ENCODE measurements at regions not wholly inside any gene's neighbourhood (a gene's known extent, or its start where the extent isn't known, plus 50 kb on each side); places are given as distances from the start of the nearest gene placed in this dataset.

DNA sequence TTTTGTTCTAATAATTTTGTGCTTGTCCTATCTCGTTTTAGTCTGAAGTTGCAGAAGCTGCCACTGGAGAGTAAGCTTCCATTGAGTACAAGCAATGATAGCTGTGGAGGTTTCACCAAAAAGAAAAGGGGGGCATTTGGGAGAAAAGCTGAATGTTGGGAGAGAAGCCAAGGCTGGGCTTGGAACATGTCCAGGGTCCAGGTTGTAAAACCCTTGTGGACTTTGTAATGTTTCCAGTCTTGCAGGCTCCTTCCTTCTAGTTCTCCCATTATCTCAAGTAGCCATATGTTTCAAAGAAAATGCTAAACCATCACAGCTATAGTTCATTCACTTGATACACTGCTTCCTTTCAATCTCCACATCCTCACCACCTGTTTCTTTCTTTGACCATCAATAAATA lies 880.2 kb downstream of the NLGN4Y start:
- no peak for DNase-seq

DNA sequence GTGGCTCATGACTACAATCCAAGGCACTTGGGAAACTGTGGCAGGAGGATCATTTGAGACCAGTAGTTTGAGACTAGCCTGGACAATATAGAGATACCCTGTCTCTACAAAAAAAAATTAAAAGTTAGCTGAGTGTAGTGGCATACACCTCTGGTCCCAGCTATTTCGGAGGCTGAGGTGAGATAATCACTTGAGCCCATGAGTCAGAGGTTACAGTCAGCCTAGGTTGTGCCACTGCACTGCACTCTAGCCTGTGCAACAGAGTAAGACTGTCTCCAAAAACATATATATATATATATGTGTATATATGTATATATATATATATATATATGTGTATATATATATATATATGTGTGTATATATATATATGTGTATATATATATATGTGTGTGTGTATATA lies 890.8 kb downstream of the NLGN4Y start:
- no peak for DNase-seq

- DNase-seq: no peak
These were observed 894.3 kb downstream of the NLGN4Y start for GRCh38 chrY:15418613-15419012.

DNA sequence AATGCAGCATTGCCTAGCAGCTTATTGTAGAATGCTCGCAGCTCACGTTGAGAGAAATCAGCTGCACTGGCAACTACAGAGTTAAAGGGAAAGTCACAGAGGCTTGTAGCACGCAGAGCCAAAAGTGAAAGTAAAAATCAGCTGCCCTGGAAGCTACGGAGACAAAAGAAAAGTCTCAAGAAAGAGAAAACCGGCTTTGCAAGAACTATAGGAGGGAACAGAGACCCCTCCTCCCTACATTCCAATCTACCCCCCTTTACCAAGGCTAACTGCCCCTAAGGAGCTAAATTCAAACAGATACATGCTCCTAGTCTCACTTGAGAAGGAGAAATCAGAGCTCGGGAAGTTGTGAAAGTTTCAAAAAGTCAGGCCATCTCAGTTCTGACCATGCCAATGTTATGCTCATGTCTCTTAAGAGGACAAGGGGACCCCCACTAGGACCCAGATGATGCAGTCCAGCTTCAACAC lies 900.4 kb downstream of the NLGN4Y start:
- peak in 1 of 2 experiments; percentile 5 for DNase-seq

- DNase-seq: no peak
These were observed 915.8 kb downstream of the NLGN4Y start for GRCh38 chrY:15440021-15440695.

DNA sequence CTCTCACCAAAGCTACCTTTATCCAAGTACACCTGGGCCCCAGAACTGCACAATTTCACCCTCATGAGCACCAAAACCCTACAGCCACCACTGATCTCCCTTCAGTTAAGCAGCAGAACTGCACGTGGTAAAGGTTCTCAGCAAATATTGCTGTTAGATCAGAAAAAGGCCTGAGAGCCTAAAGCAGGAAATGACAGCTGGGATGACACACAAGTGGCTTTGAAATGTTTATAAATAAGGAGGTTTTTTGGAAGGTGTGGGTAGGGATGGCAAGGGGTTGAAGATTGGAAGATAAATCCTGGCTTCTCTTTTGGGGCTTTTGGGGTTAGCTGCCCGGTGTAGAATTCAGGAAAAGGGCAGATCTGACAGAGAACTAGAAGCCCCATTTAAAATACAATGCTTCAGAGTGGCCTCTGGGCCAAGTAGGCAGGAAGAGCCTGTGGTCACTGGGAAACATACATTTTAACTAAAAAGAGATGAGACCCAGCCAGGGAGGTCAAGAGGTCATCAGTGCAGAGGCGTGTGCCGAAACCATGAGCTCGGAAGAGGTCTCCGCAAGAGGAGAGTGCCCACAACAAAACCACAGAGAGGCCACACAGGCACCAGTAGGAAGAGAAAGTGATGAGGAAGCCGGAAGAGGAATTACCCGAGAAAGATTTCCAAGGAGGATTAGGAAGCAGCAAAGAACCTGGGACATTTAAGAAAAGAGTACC lies 916.5 kb downstream of the NLGN4Y start:
- DNase-seq: no peak

DNA sequence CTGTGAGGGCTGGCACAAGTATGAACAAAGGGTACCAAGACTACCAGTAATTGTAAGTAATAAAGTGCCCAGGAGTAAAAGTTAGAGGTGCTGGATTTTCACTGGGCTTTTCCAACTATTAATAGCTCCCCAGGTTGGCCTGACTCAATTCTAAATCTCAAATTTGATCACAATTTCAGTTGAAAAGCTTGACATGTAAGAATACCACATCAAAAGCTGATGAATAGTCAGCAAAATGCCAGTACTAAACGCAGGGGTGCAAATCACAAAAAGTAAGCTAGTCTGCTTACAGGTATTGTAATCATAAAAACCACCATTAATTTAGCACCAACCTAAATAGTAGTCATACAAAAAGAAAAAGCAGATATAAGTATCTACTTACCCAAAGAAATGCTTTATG lies 917.5 kb downstream of the NLGN4Y start:
- no peak for DNase-seq

- DNase-seq: no peak
These were observed 921.5 kb downstream of the NLGN4Y start for GRCh38 chrY:15445871-15446270.

DNA sequence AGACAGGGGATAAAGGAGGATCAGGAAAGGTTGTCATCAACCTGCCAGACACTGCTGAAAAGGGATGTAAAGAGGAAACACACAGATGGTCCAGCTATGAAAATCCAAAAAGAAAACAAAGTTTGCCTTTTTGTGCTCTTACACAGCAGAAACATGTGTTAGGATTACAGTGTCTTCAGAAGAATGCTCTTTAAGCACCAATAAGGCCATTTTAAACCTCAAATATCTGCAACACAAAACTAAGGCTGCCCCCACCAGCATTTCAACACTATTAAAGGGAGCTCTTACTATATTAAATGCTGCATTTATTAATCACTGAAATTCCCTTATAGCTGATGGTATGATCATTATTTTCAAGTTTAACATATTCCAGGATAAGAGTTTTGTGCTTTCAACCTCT lies 922.5 kb downstream of the NLGN4Y start:
- DNase-seq: no peak

DNA sequence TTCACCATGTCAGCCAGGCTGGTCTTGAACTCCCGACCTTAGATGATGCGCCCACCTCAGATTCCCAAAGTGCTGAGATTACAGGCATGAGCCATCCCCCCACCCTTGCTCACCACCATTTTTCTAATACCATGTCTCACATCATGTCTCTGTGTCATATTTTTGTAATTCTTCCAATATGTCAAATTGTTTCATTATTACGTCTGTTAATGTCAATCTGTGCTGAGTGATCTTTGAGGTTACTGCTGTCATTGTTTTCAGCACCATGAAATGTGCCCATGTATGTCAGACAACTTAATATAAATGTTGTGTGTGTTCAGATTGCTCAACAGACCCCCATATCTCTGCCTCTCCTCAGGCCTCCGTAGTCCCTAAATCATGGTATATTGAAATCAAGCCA lies 923.6 kb downstream of the NLGN4Y start:
- no peak for DNase-seq

DNA sequence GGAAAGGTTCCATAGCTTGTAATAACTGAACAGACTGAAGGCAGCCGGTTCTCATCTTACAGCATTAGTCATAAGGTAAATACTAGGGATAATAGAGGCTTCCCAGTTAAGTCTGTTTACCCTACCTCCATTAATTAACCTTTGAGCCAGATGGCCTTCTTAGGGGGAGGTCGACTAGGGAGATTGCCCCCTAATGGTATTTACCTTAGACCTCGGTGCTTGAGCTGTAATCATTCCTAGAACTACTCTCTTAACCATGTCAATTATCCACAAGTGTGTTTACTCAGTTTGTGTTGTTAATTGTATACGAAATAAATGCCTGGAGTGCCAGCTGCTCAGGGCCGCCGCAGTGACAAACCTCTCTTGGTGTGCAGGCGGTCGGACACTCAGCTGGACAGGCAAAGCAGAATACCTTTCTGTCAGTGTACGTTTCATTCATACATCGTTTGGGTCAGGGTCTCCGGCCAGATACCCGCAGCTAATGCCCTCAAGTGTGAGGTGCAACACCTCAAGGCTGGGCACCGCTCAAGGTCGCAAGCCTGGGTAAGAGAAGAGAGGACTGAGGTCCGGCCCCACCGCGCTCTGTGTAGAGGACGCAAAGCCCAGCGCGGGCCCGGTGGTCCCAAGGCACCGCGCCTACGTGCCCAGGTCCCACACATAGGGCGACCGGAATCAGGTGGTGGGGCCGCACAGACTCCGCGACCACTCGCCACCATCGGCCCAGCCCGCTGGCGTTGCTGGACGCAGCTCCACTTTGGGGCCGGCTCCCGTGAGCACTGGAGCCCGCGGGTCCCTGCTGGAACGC lies 931.0 kb downstream of the NLGN4Y start:
- DNase-seq: peak in 1 of 2 experiments; percentile 5

DNA sequence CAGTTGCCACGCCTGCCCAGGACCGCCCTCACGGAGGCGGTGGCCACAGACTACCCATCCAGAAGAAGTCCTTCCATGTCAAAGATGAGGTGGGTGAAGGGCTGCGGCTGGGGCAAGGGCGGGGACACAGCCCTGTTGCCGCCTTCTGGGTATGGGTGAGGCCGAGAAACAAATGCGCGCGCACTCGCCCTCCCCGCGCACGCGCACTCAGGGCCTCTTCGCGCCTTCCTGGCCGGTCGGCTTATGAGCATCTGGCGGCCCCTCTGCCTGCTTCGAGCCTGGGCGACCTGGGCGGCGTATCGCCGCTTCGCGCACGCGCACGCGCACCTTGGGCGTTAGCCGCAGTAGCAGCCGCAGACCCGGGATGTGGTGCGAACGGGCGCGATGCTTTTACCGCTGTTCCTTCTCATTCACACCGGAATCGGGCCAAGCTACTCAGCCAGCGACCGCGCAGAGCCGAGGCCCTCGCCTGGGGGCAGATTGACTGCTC lies 931.7 kb downstream of the NLGN4Y start:
- DNase-seq: no peak

DNA sequence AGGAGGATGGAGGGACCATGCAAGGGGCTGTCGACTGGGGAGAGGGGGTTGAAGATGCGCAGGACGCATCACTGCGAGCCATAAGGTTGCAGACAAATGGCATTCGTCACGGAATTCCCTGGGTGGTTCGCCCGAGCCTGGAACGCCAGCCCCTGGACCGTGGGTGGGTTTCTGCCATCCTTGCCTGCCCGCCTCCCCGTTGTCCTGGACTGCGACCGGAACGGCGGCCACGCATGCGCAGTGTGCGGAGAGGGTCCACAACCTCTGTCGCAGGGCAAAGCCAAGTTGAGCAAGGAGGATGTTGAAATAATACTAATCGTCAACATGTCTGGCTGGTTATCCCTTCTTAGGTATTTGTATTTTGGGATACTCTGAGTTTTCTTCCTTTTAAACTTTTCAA lies 932.2 kb downstream of the NLGN4Y start:
- DNase-seq: no peak

GRCh38 chrY:15457682-15458081 lies 933.4 kb downstream of the NLGN4Y start:
- no peak for DNase-seq

- no peak for DNase-seq
These were observed 934.1 kb downstream of the NLGN4Y start for GRCh38 chrY:15458426-15458825.

DNA sequence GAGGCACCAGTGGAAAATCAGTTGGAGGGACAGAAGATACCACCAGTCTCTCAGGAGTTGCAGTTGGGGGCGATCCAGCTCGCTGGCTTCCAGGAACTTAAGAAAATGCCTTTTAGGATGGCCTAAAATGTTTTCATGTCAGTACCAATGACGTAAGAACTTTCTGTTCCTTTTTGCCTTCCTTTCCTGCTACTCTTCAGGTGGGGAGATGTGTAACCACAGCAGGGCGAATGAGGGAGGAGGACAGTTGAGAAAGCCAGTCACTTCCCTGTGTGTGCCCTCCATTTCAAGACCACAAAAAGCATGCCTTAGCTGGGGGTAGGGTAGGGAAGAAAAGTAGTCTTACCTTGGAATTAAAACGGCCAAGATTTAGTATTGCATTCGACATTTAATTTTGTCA lies 941.6 kb downstream of the NLGN4Y start:
- DNase-seq: no peak

- no peak for DNase-seq
These were observed 942.6 kb downstream of the NLGN4Y start for GRCh38 chrY:15466891-15467290.

DNA sequence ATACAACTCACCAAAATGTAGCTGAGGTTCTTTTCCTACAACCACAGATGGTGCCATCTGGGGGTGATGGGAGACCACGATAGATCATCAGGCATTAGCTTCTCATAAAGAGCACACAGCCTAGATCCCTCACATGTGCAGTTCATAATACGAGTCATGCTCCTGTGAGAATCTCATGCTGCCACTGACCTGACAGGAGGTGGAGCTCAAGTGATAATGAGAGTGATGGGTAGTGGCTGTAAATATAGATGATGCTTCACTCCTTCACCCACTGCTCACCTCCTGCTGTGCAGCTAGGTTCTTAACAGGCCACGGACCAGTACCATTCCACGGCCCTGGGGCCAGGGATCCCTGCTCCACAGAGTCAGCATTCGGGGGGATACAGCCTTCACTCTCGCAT lies 943.8 kb downstream of the NLGN4Y start:
- no peak for DNase-seq

GRCh38 chrY:15471371-15471770 lies 947.0 kb downstream of the NLGN4Y start:
- DNase-seq: no peak

DNA sequence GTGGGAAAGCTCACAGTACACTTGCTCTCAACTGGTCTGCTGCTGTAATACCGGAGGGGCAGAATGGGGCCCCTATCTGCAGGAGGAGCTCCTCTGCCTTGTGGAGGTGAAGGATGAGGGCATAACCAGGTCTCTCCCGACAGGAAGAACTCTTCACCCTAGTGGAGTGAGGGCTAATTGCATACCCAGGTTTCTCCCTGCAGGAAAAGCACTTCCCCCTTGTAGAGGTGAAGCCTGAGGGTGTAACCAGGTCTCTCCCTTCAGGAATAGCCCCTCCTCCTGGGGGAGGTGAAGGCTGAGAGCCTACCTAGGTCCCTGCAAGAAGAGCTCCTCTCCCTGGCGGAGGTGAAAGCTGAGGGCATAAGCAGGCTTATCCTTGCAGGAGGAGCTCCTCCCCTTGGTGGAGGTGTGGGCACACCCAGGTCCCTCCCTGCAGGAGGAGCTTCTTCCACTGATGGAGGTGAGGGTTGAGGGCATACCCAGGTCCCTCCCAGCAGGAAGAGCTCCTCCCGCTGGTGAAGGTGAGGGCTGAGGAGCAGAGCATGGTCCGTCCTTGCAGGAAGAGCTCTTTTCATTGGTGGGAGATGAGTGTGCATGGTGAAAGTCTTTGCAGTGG lies 954.1 kb downstream of the NLGN4Y start:
- no peak for DNase-seq

DNA sequence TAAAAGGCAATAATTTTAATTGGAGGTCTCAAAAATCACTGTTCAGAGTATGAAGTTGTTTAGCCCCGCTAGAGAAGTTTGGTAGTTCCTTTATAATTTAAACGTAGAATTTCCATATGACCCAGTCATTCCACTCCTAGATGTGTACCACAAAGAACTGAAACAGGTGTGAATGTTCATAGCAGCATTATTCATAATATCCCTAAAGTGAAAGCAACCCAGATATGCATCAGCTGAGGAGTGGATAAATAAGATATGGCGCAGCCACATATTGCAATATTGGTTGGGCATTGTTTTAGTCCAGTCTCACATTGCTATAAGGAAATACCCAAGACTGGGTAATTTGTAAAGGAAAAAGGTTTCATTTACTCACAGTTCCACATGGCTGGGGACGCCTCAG lies 976.2 kb downstream of the NLGN4Y start:
- no peak for DNase-seq

DNA sequence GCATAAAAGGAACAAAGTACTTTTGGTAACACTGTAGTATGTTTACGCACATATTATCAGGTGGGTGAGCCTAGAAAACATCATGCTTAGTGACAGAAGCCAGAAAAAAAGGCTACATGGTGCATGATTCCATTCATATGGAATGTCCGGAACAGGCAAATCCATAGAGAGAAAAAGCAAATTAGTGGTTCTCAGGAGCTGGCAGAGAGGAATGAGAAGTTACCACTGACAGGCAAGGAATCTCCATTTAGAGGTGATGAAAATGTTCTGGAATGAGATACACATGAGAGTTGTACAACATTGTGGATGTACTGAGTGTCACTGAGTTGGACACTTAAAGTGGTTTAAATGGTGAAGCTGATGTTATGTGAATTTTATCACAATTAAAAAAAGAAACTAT lies 976.9 kb downstream of the NLGN4Y start:
- no peak for DNase-seq

DNA sequence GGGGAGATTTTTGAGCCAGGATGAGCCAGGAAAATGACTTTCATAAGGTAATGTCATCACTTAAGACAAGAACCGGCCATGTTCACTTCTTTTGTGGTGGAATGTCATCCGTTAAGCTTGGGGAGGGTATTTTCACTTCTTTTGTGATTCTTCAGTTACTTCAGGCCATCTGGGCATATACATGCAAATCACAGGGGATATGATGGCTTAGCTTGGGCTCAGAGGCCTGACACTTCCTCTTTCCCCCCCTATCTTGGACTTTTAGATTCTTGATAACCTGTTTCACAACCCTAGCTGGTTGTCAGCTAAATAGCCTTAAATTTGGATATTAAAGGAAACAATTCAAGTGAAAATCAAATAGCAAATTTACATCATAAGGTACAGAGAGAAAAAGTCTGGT lies 986.0 kb downstream of the NLGN4Y start:
- DNase-seq: peak in 1 of 2 experiments; percentile 1

Measured in NCI-H526 (cell line).